CD4-positive, alpha-beta T cell treated with Interleukin-4 for 1 hour (primary cell): ENCODE measurements at regions not wholly inside any gene's neighbourhood (a gene's known extent, or its start where the extent isn't known, plus 50 kb on each side); places are given as distances from the start of the nearest gene placed in this dataset.

Experiments
- DNase-seq, 2 donors: peaks; one replicate each; pipeline ENCODE4 v3.0.0-alpha.2; 2020 to 2022

- no peak for DNase-seq
Observed at GRCh38 chr13:74930402-74931165, 551.4 kb downstream of the TBC1D4 start.

GRCh38 chr13:74929436-74929835 is 552.5 kb downstream of the TBC1D4 start:
- DNase-seq = no peak

- no peak for DNase-seq
Observed at GRCh38 chr13:74927823-74928222, 554.1 kb downstream of the TBC1D4 start.

GRCh38 chr13:74922963-74923362 is 559.0 kb downstream of the TBC1D4 start:
- DNase-seq = no peak

- no peak for DNase-seq
Observed at GRCh38 chr13:74921326-74921725, 560.6 kb downstream of the TBC1D4 start.

- no peak for DNase-seq
Observed at GRCh38 chr13:74920920-74921319, 561.0 kb downstream of the TBC1D4 start.

GRCh38 chr13:74920361-74920760 is 561.6 kb downstream of the TBC1D4 start:
- DNase-seq = no peak

- DNase-seq = no peak
Observed at GRCh38 chr13:74919914-74920313, 562.1 kb downstream of the TBC1D4 start.

- no peak for DNase-seq
Observed at GRCh38 chr13:74912898-74913297, 569.1 kb downstream of the TBC1D4 start.

- DNase-seq = no peak
Observed at GRCh38 chr13:74910415-74910814, 571.6 kb downstream of the TBC1D4 start.

- no peak for DNase-seq
Observed at GRCh38 chr13:74907788-74908187, 574.2 kb downstream of the TBC1D4 start.

GRCh38 chr13:74904556-74904955 is 577.4 kb downstream of the TBC1D4 start:
- DNase-seq = no peak

GRCh38 chr13:74895042-74895796 is 586.8 kb downstream of the TBC1D4 start:
- no peak for DNase-seq

- no peak for DNase-seq
Observed at GRCh38 chr13:74892096-74892495, 589.9 kb downstream of the TBC1D4 start.

GRCh38 chr13:74891610-74892009 is 590.4 kb downstream of the TBC1D4 start:
- DNase-seq = no peak

- no peak for DNase-seq
Observed at GRCh38 chr13:74889321-74889720, 592.6 kb downstream of the TBC1D4 start.

GRCh38 chr13:74886502-74886901 is 595.5 kb downstream of the TBC1D4 start:
- no peak for DNase-seq

GRCh38 chr13:74883834-74884233 is 598.1 kb downstream of the TBC1D4 start:
- DNase-seq = no peak

- DNase-seq = no peak
Observed at GRCh38 chr13:74871369-74872070, 610.4 kb downstream of the TBC1D4 start.

GRCh38 chr13:74870865-74871264 is 611.1 kb downstream of the TBC1D4 start:
- DNase-seq = no peak

GRCh38 chr13:74869846-74870245 is 612.1 kb downstream of the TBC1D4 start:
- no peak for DNase-seq

- no peak for DNase-seq
Observed at GRCh38 chr13:74868049-74868448, 613.9 kb downstream of the TBC1D4 start.

GRCh38 chr13:74867460-74867859 is 614.5 kb downstream of the TBC1D4 start:
- DNase-seq = no peak

GRCh38 chr13:74866101-74866500 is 615.9 kb downstream of the TBC1D4 start:
- DNase-seq = no peak
